A673 (cell line): ENCODE measurements at regions not wholly inside any gene's neighbourhood (a gene's known extent, or its start where the extent isn't known, plus 50 kb on each side); places are given as distances from the start of the nearest gene placed in this dataset.

ENCODE experiments used
- BruUV-seq: library from RNA; stranded (reverse); fragments of 400-500 nt; replicated peaks from 2 replicates; lab custom pipeline; 2021; lab: Mats Ljungman, UMichigan
- CTCF ChIA-PET: fragments of 300-600 bp; sonication (Branson Sonifier 250); formaldehyde crosslinking; loops from one replicate; lab custom pipeline; 2022; ENCODE audit warnings: antibody characterized with exemption; lab: Charles Lee
- POLR2A ChIA-PET: fragments of 300-600 bp; sonication (Branson Sonifier 250); formaldehyde crosslinking; loops from one replicate; lab custom pipeline; 2022; ENCODE audit warnings: antibody characterized with exemption; ENCODE audit not compliant: low non-redundant PET; lab: Charles Lee
- DNase-seq: peaks from one replicate; pipeline ENCODE4 v3.0.0-alpha.2; 2015; ENCODE audit warnings: low spot score
- H3K27ac ChIP-seq: fragments of 200-600 bp; sonication (generic); 2 replicates; pipeline ENCODE4 v1.5.1; 2016; ENCODE audit warnings: mixed run types, low read depth, mild to moderate bottlenecking, mixed read lengths, antibody characterized with exemption, low read length; ENCODE audit not compliant: poor library complexity, severe bottlenecking
- H3K27me3 ChIP-seq: fragments of 200-600 bp; sonication (generic); replicated peaks from 2 replicates; pipeline ENCODE4 v1.6.1; 2017; ENCODE audit warnings: mixed run types, low read depth, mild to moderate bottlenecking, mixed read lengths, antibody characterized with exemption, low read length; ENCODE audit not compliant: insufficient read depth, poor library complexity
- H3K36me3 ChIP-seq: fragments of 200-600 bp; sonication (generic); 2 replicates; pipeline ENCODE4 v1.6.1; 2016; ENCODE audit warnings: mixed run types, mild to moderate bottlenecking, mixed read lengths, antibody characterized with exemption, low read length; ENCODE audit not compliant: insufficient read depth, poor library complexity, severe bottlenecking
- H3K4me1 ChIP-seq: fragments of 200-600 bp; sonication (generic); 2 replicates; pipeline ENCODE4 v1.6.1; 2017; ENCODE audit warnings: mixed run types, mild to moderate bottlenecking, mixed read lengths, antibody characterized with exemption, low read length; ENCODE audit not compliant: insufficient read depth, poor library complexity, severe bottlenecking
- H3K4me3 ChIP-seq: fragments of 200-600 bp; sonication (generic); 2 replicates; pipeline ENCODE4 v1.5.1; 2016; ENCODE audit warnings: low read depth, mixed run types, mild to moderate bottlenecking, mixed read lengths, low read length; ENCODE audit not compliant: poor library complexity, severe bottlenecking
- H3K9me3 ChIP-seq: fragments of 200-600 bp; sonication (generic); 2 replicates; pipeline ENCODE4 v1.6.1; 2016; ENCODE audit warnings: mixed run types, low read depth, mild to moderate bottlenecking, mixed read lengths, antibody characterized with exemption, low read length; ENCODE audit not compliant: poor library complexity, severe bottlenecking
- EZH2 ChIP-seq: fragments of 200-600 bp; sonication (generic); IDR thresholded peaks from 2 replicates; pipeline ENCODE4 v1.6.1; 2017; ENCODE audit warnings: borderline replicate concordance, low read depth, mild to moderate bottlenecking, mixed read lengths, antibody characterized with exemption, low read length; ENCODE audit not compliant: poor library complexity, severe bottlenecking
- intact Hi-C: fragments of 100-400 bp; cut with micrococcal nuclease; formaldehyde crosslinking; loops from one replicate; pipeline ENCODE4 v1.10.0; 2022; ENCODE audit not compliant: unreplicated experiment
- TF ChIP-seq, protein P1 (sequence below): fragments of 300-800, 200-600 bp; sonication (generic); conservative IDR thresholded peaks from 2 replicates; pipeline ENCODE4 v1.5.1; 2017; ENCODE audit warnings: low read depth, mild to moderate bottlenecking, antibody characterized with exemption, low read length, moderate library complexity, mixed read lengths

- H3K4me3 ChIP-seq: no peak overlapping the region
- POLR2A ChIA-PET: no interaction called here
- no peaks in the 10 kb centered on the region for H3K27me3 ChIP-seq
- H3K27ac ChIP-seq: no peak overlapping the region
- TF ChIP-seq, protein P1, sequence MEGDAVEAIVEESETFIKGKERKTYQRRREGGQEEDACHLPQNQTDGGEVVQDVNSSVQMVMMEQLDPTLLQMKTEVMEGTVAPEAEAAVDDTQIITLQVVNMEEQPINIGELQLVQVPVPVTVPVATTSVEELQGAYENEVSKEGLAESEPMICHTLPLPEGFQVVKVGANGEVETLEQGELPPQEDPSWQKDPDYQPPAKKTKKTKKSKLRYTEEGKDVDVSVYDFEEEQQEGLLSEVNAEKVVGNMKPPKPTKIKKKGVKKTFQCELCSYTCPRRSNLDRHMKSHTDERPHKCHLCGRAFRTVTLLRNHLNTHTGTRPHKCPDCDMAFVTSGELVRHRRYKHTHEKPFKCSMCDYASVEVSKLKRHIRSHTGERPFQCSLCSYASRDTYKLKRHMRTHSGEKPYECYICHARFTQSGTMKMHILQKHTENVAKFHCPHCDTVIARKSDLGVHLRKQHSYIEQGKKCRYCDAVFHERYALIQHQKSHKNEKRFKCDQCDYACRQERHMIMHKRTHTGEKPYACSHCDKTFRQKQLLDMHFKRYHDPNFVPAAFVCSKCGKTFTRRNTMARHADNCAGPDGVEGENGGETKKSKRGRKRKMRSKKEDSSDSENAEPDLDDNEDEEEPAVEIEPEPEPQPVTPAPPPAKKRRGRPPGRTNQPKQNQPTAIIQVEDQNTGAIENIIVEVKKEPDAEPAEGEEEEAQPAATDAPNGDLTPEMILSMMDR: no peak
- no peak for TF ChIP-seq EZH2
- CTCF ChIA-PET: no interaction called here
- H3K9me3 ChIP-seq: no peaks in the 10 kb centered on the region
- H3K4me1 ChIP-seq: no peaks in the 10 kb centered on the region
- intact Hi-C loops: no loop called here
- no peak for DNase-seq
- no peaks in the 10 kb centered on the region for H3K36me3 ChIP-seq
- BruUV-seq: no TSS peak
These were observed 516.6 kb upstream of the JARID2 start for GRCh38 chr6:14729129-14729871.

DNA sequence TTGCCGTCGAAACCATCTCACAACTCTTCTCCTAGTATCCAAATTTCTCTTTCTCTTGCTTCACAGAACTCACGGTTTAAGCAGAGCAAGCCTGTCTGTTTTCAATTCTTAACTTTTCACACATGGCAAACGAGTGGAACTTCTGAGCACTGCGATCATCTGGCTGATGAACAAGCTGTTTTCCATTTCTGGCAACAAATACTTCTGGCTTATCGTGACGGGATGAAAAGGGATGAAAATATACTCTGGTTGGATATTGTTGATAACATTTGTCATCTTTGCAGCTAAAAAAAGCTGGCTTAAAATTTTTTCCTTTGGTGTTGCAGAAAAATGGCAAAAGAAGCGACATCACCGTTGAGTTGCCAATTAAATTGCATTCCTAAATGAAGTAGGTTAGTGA lies 515.2 kb upstream of the JARID2 start:
- H3K4me3 ChIP-seq: no peak overlapping the region
- no peaks in the 10 kb centered on the region for H3K4me1 ChIP-seq
- BruUV-seq: no TSS peak
- POLR2A ChIA-PET: interaction anchor here (0.7 kb wide), 1 partner anchor 66 kb away, joined by 3 read pairs; no protein-coding TSS in a partner anchor
- no peaks in the 10 kb centered on the region for H3K36me3 ChIP-seq
- DNase-seq: no peak
- intact Hi-C loops: no loop called here
- no peaks in the 10 kb centered on the region for H3K27me3 ChIP-seq
- TF ChIP-seq, protein P1: no peak
- TF ChIP-seq EZH2: no peak
- CTCF ChIA-PET: no interaction called here
- H3K9me3 ChIP-seq: no peaks in the 10 kb centered on the region
- no peak overlapping the region for H3K27ac ChIP-seq

GRCh38 chr6:14731611-14732010 lies 514.3 kb upstream of the JARID2 start:
- no peak for TF ChIP-seq EZH2
- TF ChIP-seq, protein P1: no peak
- POLR2A ChIA-PET: no interaction called here
- CTCF ChIA-PET: no interaction called here
- Histone ChIP-seq H3K27ac (no peak overlapping the region), H3K4me3 (no peak overlapping the region), H3K9me3 (no peaks in the 10 kb centered on the region), H3K4me1 (no peaks in the 10 kb centered on the region), H3K27me3 (no peaks in the 10 kb centered on the region), H3K36me3 (no peaks in the 10 kb centered on the region)
- no TSS peak for BruUV-seq
- no peak for DNase-seq
- intact Hi-C loops: no loop called here
